Mesothelial cell of epicardium (in vitro differentiated cells): ENCODE measurements at regions not wholly inside any gene's neighbourhood (a gene's known extent, or its start where the extent isn't known, plus 50 kb on each side); places are given as distances from the start of the nearest gene placed in this dataset.

Experiments used
- DNase-seq, 2 experiments: peaks; one replicate each; pipeline ENCODE4 v3.0.0; 2021; ENCODE audit warnings: low spot score in 2 of 2; ENCODE audit not compliant: unreplicated experiment in 2 of 2
- H3K27ac Mint-ChIP-seq: 2 replicates; pipeline ENCODE4 v1.8.0; 2021; ENCODE audit warnings: mixed read lengths
- H3K27me3 Mint-ChIP-seq: 2 replicates; pipeline ENCODE4 v1.8.0; 2021; ENCODE audit warnings: low read depth, mixed read lengths
- H3K36me3 Mint-ChIP-seq: 2 replicates; pipeline ENCODE4 v1.8.0; 2021; ENCODE audit warnings: mixed read lengths
- H3K4me1 Mint-ChIP-seq: 2 replicates; pipeline ENCODE4 v1.8.0; 2021; ENCODE audit warnings: mixed read lengths
- H3K4me3 Mint-ChIP-seq: 2 replicates; pipeline ENCODE4 v1.8.0; 2021; ENCODE audit warnings: mild to moderate bottlenecking, moderate library complexity, mixed read lengths
- H3K9me3 Mint-ChIP-seq: 2 replicates; pipeline ENCODE4 v1.8.0; 2021; ENCODE audit warnings: mixed read lengths
- CTCF ChIP-seq: fragments of 200-600 bp; sonication (generic); IDR thresholded peaks from one replicate; pipeline ENCODE4 v1.5.0; 2021; ENCODE audit warnings: antibody characterized with exemption; ENCODE audit not compliant: unreplicated experiment

- Mint-ChIP-seq H3K4me1 (peaks cover 13% of the 10 kb centered on the region), H3K36me3 (no peaks in the 10 kb centered on the region), H3K4me3 (no peak overlapping the region), H3K9me3 (no peaks in the 10 kb centered on the region), H3K27ac (no peak overlapping the region), H3K27me3 (no peaks in the 10 kb centered on the region)
- no peak for TF ChIP-seq CTCF
- DNase-seq = no peak
Measured at GRCh38 chr10:10526846-10527245, 490.8 kb upstream of the CELF2 start.

GRCh38 chr10:10527861-10528562, 489.7 kb upstream of the CELF2 start:
- TF ChIP-seq CTCF = no peak
- Mint-ChIP-seq H3K27ac (no peak overlapping the region), H3K27me3 (no peaks in the 10 kb centered on the region), H3K36me3 (no peaks in the 10 kb centered on the region), H3K4me3 (no peak overlapping the region), H3K9me3 (no peaks in the 10 kb centered on the region), H3K4me1 (peaks cover 16% of the 10 kb centered on the region)
- DNase-seq = no peak

- H3K4me1 Mint-ChIP-seq = peaks cover 21% of the 10 kb centered on the region
- H3K27me3 Mint-ChIP-seq = no peaks in the 10 kb centered on the region
- no peak for DNase-seq
- no peaks in the 10 kb centered on the region for H3K9me3 Mint-ChIP-seq
- H3K4me3 Mint-ChIP-seq = no peak overlapping the region
- no peak for TF ChIP-seq CTCF
- no peak overlapping the region for H3K27ac Mint-ChIP-seq
- H3K36me3 Mint-ChIP-seq = no peaks in the 10 kb centered on the region
Measured at GRCh38 chr10:10528563-10528910, 489.1 kb upstream of the CELF2 start.

- H3K27me3 Mint-ChIP-seq = no peaks in the 10 kb centered on the region
- H3K9me3 Mint-ChIP-seq = peaks cover 4% of the 10 kb centered on the region
- peaks cover 3% of the 10 kb centered on the region for H3K36me3 Mint-ChIP-seq
- no peak overlapping the region for H3K27ac Mint-ChIP-seq
- DNase-seq = no peak
- H3K4me1 Mint-ChIP-seq = peaks cover 25% of the 10 kb centered on the region
- no peak for TF ChIP-seq CTCF
- H3K4me3 Mint-ChIP-seq = no peak overlapping the region
Measured at GRCh38 chr10:10530313-10530712, 487.4 kb upstream of the CELF2 start.

GRCh38 chr10:10532236-10532635, 485.4 kb upstream of the CELF2 start:
- H3K4me1 Mint-ChIP-seq = peaks cover 25% of the 10 kb centered on the region
- H3K4me3 Mint-ChIP-seq = no peak overlapping the region
- TF ChIP-seq CTCF = no peak
- DNase-seq = no peak
- H3K27me3 Mint-ChIP-seq = no peaks in the 10 kb centered on the region
- peaks cover 4% of the 10 kb centered on the region for H3K9me3 Mint-ChIP-seq
- H3K36me3 Mint-ChIP-seq = peaks cover 3% of the 10 kb centered on the region
- H3K27ac Mint-ChIP-seq = no peak overlapping the region

GRCh38 chr10:10532826-10533225, 484.8 kb upstream of the CELF2 start:
- peaks cover 4% of the 10 kb centered on the region for H3K9me3 Mint-ChIP-seq
- peaks cover 23% of the 10 kb centered on the region for H3K4me1 Mint-ChIP-seq

More at GRCh38 chr10:10532826-10533225, 484.8 kb upstream of the CELF2 start:
- no peaks in the 10 kb centered on the region for H3K27me3 Mint-ChIP-seq
- H3K27ac Mint-ChIP-seq = no peak overlapping the region
- H3K4me3 Mint-ChIP-seq = no peak overlapping the region
- no peak for TF ChIP-seq CTCF
- H3K36me3 Mint-ChIP-seq = peaks cover 3% of the 10 kb centered on the region
- DNase-seq = no peak
